GM21619 (cell line): ENCODE measurements at regions not wholly inside any gene's neighbourhood (a gene's known extent, or its start where the extent isn't known, plus 50 kb on each side); places are given as distances from the start of the nearest gene placed in this dataset.

Experiments used
- ATAC-seq: cut with Tn5 transposase; IDR thresholded peaks from one replicate; pipeline ENCODE4 v1.9.1; 2021; ENCODE audit not compliant: unreplicated experiment

- no peak for ATAC-seq
Observed at GRCh38 chr2:217156801-217157200, 296.9 kb upstream of the TNP1 start.

- ATAC-seq: no peak
Observed at GRCh38 chr2:217154923-217155322, 295.1 kb upstream of the TNP1 start.

DNA sequence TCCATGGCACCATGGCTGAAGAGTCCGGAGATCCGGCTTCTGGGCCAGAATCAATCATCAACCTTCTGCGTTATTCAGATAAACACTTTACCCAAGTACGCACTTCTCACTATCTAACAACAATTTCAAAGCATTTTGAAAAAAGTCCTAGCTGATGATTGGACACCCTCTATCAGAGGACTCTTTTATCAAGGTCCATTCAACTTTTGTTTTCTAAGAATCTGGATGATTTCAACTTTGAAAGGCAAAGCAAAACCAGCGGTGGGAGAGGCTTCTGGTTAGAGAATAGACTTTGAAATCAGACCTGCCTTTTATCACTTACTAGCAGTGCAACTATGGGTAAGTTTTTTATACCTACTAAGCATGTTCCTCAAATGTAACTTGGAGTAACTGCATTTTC, 293.6 kb upstream of the TNP1 start:
- no peak for ATAC-seq

DNA sequence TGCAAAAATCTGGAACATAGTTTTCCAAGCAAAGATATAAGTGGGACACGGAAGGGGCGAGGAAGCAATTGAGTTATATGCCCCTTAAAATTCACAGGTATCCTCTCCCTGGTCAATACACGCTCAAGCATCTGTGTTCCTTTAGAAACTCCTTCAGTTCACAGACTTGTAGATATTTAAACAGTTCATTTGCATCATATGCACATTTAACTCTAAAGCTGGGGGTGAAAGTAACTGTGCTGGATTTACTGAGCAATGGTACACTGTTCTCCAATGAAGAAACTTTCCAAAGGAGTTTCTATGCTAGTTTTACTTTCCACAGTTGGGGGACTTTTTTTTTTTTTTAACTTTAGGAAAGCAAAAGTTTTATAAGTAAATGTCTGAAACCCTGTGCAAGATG, 293.0 kb upstream of the TNP1 start:
- ATAC-seq: no peak

DNA sequence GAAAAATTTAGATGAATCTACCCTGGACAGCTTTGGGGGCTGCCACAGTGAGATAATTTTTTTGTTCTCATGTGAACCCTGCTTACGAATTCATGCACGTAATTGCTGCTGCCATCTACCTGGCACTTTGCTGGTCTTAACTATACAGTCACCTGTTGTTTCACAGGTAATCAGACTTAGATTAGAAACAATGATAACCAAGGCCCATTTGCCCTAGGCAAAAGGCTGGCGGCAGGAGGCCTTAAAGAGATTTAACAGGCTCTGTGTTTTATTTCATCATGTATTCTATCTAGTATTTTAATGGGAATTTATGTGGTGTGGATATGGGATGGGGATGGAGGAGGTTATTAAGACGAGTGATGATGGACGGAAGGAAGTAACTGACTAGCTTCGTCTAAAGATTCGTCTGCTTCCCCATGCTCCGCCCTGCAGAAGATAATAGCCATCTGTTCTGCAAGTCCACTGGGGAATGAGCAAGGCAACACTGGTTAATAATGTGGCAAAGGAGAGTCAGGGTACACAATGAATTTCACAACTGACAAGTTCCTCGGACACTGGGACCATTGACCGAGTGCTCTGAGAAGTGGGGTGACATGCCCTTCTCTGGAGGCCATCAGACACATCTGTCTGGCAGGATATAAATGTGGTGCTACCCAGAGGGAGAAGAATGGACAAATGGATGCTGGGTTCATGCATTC, 291.8 kb upstream of the TNP1 start:
- no peak for ATAC-seq

DNA sequence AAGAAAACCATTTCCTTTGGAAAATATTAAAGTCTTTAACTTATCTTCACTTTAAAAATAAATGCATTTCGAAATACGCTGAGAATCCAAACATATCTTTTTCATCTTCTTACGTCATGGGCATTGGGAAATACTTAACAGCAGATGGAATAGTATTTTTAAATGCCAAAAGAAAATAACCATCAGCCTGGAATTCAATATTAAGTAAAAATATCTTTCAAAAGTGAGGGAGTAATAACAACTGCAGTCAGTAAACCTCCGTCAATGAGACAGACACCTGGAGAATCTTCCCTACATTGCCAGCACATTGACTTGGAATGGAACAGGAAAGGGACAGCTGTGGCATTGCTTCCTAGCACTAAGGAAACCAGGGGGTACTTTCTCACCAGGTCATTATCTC, 290.4 kb upstream of the TNP1 start:
- no peak for ATAC-seq

- ATAC-seq: no peak
Observed at GRCh38 chr2:217149087-217149660, 289.3 kb upstream of the TNP1 start.

DNA sequence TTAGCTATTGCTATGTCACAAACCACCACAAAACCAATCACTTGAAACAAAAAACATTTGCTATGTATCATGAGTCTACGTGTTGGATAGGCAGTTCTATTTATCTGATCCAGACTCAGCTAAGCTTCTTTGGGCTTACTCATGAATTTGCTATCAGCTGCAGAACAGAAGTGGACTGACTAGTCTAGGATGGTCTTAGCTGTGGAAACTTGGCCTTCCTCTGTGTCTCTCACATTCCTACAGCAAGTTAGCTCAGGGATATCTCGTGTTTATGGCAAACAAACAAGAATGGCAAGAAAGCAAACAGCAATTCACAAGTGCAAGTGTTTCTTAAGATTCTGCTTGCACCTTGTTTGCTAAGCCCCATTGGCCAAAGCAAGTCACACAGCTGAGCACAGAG, 288.0 kb upstream of the TNP1 start:
- no peak for ATAC-seq

DNA sequence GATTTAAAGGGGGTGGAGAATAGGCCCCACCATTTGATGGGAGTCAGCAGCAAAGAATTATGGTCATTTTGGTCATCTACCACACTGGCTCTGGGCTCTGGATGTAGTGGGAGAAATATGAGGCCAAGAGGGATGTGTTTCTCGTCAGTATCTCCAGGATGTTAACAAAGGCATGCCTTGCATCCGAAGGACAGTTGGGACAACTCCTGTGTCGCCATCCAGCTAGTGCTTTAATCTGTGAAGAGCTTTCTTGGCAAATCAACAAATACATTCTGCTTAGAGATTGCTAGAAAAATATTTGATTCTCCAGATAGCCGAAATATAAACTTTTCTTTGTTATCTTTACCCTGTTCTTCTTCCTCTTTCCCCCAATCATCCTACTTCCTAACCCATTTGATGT, 287.1 kb upstream of the TNP1 start:
- ATAC-seq: no peak

- no peak for ATAC-seq
Observed at GRCh38 chr2:217142649-217143266, 282.9 kb upstream of the TNP1 start.

- no peak for ATAC-seq
Observed at GRCh38 chr2:217138284-217138683, 278.4 kb upstream of the TNP1 start.

GRCh38 chr2:217127744-217128143, 267.9 kb upstream of the TNP1 start:
- ATAC-seq: no peak

GRCh38 chr2:217125014-217125413, 265.1 kb upstream of the TNP1 start:
- ATAC-seq: no peak

DNA sequence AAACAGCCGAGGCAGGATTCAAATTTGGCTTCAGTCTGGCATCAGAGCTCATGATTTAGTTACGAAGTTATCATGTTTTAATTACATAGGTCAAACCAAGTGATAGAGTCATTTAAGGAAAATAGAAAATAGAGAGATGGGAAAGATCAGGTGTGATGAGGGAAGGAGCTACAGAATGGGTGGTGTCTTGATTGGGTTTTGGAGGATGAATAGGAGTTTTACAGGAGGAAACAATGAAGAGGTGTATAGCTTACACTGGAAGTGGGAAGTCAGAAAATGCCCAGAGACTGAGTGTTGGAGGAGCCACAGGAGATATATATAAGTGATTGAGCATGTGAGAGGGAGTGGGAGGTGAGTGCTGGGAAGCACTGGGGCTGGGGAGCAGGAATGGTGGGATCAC, 264.2 kb upstream of the TNP1 start:
- no peak for ATAC-seq

- no peak for ATAC-seq
Observed at GRCh38 chr2:217121565-217121964, 261.7 kb upstream of the TNP1 start.

DNA sequence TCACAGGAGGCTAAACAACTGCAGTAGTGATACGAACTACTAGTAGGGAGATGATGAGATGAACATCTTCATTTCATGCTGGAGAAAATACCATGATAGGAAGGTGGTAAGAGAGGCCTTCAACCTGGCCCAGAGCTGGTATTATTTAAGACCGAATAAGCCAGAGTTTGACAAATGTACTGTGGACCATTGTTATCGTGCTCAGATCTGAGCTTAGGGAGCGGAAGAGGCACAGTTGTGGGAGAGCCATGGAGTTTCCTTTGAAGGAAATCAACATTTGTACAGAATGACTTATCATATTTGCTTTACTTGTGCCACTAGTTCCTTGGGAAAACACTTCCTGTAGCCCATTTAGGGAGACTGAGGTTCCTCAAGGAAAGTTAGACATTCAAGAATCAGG, 260.6 kb upstream of the TNP1 start:
- no peak for ATAC-seq

GRCh38 chr2:217118559-217119284, 258.9 kb upstream of the TNP1 start:
- no peak for ATAC-seq

- no peak for ATAC-seq
Observed at GRCh38 chr2:217117523-217117922, 257.7 kb upstream of the TNP1 start.

- no peak for ATAC-seq
Observed at GRCh38 chr2:217116610-217117009, 256.7 kb upstream of the TNP1 start.

GRCh38 chr2:217114117-217114516, 254.3 kb upstream of the TNP1 start:
- no peak for ATAC-seq

GRCh38 chr2:217113491-217113890, 253.6 kb upstream of the TNP1 start:
- ATAC-seq: no peak

- no peak for ATAC-seq
Observed at GRCh38 chr2:217110550-217110949, 250.7 kb upstream of the TNP1 start.
